HG02870 (cell line): ENCODE measurements at regions not wholly inside any gene's neighbourhood (a gene's known extent, or its start where the extent isn't known, plus 50 kb on each side); places are given as distances from the start of the nearest gene placed in this dataset.
"Not testable (repeated sequence)": the region's sequence is repeated elsewhere in the genome, so short reads cannot be mapped to it uniquely, and the experiment has no call there.

Source experiments
- ATAC-seq: cut with Tn5 transposase; IDR thresholded peaks from one replicate; pipeline ENCODE4 v1.9.1; 2021; ENCODE audit warnings: mild to moderate bottlenecking, moderate library complexity; ENCODE audit not compliant: unreplicated experiment

- ATAC-seq = no peak
Observed at GRCh38 chr2:215799194-215799593, 214.2 kb downstream of the MREG start.

- no peak for ATAC-seq
Observed at GRCh38 chr2:215797676-215798075, 215.7 kb downstream of the MREG start.

- no peak for ATAC-seq
Observed at GRCh38 chr2:215796140-215796855, 217.1 kb downstream of the MREG start.

- no peak for ATAC-seq
Observed at GRCh38 chr2:215794829-215795546, 218.4 kb downstream of the MREG start.

GRCh38 chr2:215793747-215794595 lies 219.4 kb downstream of the MREG start:
- ATAC-seq = peak; percentile 64

GRCh38 chr2:215791481-215791937 lies 221.8 kb downstream of the MREG start:
- no peak for ATAC-seq

- ATAC-seq = no peak
Observed at GRCh38 chr2:215790523-215791421, 222.6 kb downstream of the MREG start.

- ATAC-seq = no peak
Observed at GRCh38 chr2:215787565-215788178, 225.7 kb downstream of the MREG start.

- no peak for ATAC-seq
Observed at GRCh38 chr2:215787025-215787424, 226.3 kb downstream of the MREG start.

GRCh38 chr2:215784371-215784783 lies 229.0 kb downstream of the MREG start:
- ATAC-seq = no peak

- ATAC-seq = not testable (repeated sequence)
Observed at GRCh38 chr2:215783640-215784039, 229.7 kb downstream of the MREG start.

GRCh38 chr2:215782965-215783364 lies 230.4 kb downstream of the MREG start:
- ATAC-seq = no peak

GRCh38 chr2:215782295-215782694 lies 231.1 kb downstream of the MREG start:
- ATAC-seq = no peak

- no peak for ATAC-seq
Observed at GRCh38 chr2:215780907-215781685, 232.3 kb downstream of the MREG start.

GRCh38 chr2:215780313-215780712 lies 233.0 kb downstream of the MREG start:
- no peak for ATAC-seq

GRCh38 chr2:215779912-215780311 lies 233.4 kb downstream of the MREG start:
- no peak for ATAC-seq

GRCh38 chr2:215777465-215778044 lies 235.8 kb downstream of the MREG start:
- ATAC-seq = no peak

GRCh38 chr2:215775106-215775505 lies 238.2 kb downstream of the MREG start:
- no peak for ATAC-seq

- ATAC-seq = no peak
Observed at GRCh38 chr2:215773728-215774127, 239.6 kb downstream of the MREG start.
